GM13976 (cell line): ENCODE measurements at regions not wholly inside any gene's neighbourhood (a gene's known extent, or its start where the extent isn't known, plus 50 kb on each side); places are given as distances from the start of the nearest gene placed in this dataset.

Experiments
- DNase-seq: peaks from one replicate; pipeline ENCODE4 v3.0.0; 2012; ENCODE audit warnings: low spot score
- in situ Hi-C: fragments of 300-500 bp; cut with MboI; formaldehyde crosslinking; loops from one replicate; pipeline ENCODE4 v1.12.0; 2022; ENCODE audit warnings: low sequenced_read_pairs, mixed read lengths, inconsistent platforms; ENCODE audit not compliant: unreplicated experiment
- TF ChIP-seq, protein P1 (sequence below): IDR thresholded peaks from 2 replicates; pipeline ENCODE4 v1.5.1; 2012; ENCODE audit warnings: borderline replicate concordance, mild to moderate bottlenecking; ENCODE audit not compliant: insufficient read depth; ENCODE audit errors: extremely low read depth, missing control alignments, control extremely low read depth

- in situ Hi-C loops: no loop called here
- no peak for DNase-seq
Observed at GRCh38 chr12:46559311-46559710, 186.7 kb upstream of the SLC38A2 start.

GRCh38 chr12:46558677-46559076, 186.1 kb upstream of the SLC38A2 start:
- TF ChIP-seq, protein P1, sequence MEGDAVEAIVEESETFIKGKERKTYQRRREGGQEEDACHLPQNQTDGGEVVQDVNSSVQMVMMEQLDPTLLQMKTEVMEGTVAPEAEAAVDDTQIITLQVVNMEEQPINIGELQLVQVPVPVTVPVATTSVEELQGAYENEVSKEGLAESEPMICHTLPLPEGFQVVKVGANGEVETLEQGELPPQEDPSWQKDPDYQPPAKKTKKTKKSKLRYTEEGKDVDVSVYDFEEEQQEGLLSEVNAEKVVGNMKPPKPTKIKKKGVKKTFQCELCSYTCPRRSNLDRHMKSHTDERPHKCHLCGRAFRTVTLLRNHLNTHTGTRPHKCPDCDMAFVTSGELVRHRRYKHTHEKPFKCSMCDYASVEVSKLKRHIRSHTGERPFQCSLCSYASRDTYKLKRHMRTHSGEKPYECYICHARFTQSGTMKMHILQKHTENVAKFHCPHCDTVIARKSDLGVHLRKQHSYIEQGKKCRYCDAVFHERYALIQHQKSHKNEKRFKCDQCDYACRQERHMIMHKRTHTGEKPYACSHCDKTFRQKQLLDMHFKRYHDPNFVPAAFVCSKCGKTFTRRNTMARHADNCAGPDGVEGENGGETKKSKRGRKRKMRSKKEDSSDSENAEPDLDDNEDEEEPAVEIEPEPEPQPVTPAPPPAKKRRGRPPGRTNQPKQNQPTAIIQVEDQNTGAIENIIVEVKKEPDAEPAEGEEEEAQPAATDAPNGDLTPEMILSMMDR: no peak
- DNase-seq: no peak
- in situ Hi-C loops: no loop called here

More at GRCh38 chr12:46559311-46559710, 186.7 kb upstream of the SLC38A2 start:
- TF ChIP-seq, protein P1: no peak

- no peak for DNase-seq
- TF ChIP-seq, protein P1: no peak
- in situ Hi-C loops: no loop called here
Observed at GRCh38 chr12:46557539-46558373, 185.2 kb upstream of the SLC38A2 start.

- no peak for DNase-seq
- in situ Hi-C loops: no loop called here
- TF ChIP-seq, protein P1: no peak
Observed at GRCh38 chr12:46556819-46557524, 184.4 kb upstream of the SLC38A2 start.

DNA sequence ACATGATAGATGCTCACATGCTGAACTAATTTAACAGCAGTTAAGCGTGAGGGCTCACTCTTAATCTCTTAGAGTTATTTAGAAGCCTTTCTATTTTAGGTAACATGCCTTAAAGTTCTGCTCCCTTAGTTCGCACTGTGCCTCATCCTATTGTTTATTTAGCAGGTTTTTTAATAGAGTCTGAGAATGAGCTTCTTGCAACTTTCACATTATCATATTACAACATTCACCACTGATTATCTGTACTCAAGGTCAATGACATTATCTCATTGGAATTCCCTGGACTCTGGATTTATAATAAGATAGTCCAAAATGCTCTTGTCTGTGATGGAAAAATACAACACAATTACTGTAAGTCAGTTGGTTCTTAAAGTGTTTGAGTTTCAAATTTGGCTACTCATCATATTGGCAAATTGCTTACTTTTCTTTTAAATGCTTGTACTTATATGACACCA, 183.6 kb upstream of the SLC38A2 start:
- no peak for DNase-seq
- TF ChIP-seq, protein P1: no peak
- in situ Hi-C loops: no loop called here

- in situ Hi-C loops: no loop called here
- TF ChIP-seq, protein P1: no peak
- DNase-seq: no peak
Observed at GRCh38 chr12:46555406-46555852, 182.9 kb upstream of the SLC38A2 start.
